GM19455 (cell line): ENCODE measurements at regions not wholly inside any gene's neighbourhood (a gene's known extent, or its start where the extent isn't known, plus 50 kb on each side); places are given as distances from the start of the nearest gene placed in this dataset.
A peak's percentile ranks its signal among the peaks of the same experiment; 100 is the strongest.
"Not testable (repeated sequence)": the region's sequence is repeated elsewhere in the genome, so short reads cannot be mapped to it uniquely, and the experiment has no call there.

Experiments used
- ATAC-seq: cut with Tn5 transposase; IDR thresholded peaks from one replicate; pipeline ENCODE4 v1.9.1; 2021; ENCODE audit not compliant: unreplicated experiment

DNA sequence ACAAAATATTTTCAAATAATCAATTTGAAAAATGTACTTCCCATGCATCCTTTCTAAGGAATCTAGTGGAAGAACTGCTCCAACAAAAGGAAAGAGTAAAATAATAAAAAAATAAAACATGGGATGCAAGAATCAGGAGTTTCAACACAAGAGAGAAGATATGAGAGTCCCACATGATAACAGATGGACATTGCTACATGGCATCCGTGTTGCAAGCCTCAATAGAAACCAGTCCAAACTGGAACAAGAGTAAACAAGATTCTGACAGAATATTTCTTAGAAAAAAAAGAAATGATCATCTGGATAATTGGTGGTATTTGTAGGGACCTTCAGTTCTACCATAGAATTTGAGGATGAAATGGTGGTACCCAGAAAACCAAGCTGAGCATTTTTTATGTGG lies 186.8 kb downstream of the FRK start:
- ATAC-seq: no peak

DNA sequence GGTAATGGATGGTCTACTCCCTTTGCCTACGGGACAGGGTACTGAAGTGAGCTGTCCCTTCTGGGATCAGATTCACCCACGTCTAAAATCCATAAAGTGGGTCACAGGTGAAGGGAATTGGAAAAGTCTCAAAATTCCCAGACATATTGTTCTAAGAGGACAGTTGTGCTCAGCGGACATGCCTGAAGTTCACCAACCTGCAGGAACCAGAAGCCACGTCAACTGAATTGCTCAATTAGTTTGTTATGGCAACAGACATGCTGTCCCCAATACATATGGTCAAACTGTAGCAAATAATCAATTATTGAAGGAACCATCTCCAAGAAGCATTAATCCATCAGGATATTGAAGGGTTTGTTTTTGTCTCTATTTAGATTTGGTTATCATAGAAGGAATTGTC lies 190.2 kb downstream of the FRK start:
- no peak for ATAC-seq

- ATAC-seq: no peak
These were observed 194.8 kb downstream of the FRK start for GRCh38 chr6:115865914-115866313.

DNA sequence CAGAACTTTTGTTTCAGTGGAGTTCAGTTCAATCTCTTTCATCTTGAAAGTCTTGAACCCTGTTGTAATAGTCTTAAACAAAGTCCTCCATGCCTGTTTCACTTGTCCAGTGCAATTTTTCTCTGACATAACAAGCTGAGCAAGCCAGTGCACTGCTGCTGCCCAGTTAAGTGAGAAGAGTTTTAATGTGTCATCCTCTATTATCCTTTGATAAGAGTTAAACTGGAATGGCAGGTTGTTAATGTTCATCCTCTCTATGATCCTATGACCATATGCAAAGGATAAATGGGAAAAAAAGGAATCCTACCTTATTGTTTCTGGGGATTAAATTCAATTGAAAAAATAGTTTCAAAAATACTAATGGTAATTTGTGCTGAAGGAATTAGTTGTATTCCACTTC lies 197.5 kb downstream of the FRK start:
- no peak for ATAC-seq

- ATAC-seq: not testable (repeated sequence)
These were observed 199.0 kb downstream of the FRK start for GRCh38 chr6:115861658-115862057.

GRCh38 chr6:115859577-115859976 lies 201.1 kb downstream of the FRK start:
- not testable (repeated sequence) for ATAC-seq

DNA sequence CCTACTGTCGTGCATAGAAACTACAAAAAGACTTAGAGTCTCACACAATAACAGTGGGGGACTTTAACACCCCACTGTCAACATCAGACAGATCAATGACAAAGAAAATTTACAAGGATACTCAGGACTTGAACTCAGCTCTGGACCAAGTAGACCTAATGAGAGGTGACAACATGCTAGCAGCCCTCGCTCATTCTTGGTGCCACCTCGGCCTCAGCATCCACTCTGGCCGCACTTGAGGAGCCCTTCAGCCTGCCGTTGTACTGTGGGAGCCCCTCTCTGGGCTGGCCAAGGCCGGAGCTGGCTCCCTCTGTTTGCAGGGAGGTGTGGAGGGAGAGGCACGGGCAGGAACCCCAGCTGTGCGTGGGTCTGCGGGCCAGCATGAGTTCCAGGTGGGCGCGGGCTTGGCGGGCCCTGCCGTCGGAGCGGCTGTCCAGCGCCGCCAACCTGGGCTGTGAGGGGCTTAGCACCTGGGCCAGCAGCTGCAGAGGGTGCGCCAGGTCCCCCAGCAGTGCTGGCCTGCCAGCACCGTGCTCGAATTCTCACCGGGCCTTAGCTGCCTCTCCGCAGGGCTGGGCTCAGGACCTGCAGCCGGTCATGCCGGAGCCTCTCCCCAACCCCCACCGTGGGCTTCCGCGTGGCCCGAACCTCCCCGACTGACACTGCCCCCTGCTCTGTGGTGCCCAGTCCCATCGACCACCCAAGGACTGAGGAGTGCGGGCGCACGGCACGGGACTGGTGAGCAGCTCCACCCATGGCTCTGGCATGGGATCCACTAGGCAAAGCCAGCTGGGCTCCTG lies 205.6 kb downstream of the FRK start:
- no peak for ATAC-seq

- ATAC-seq: no peak
These were observed 213.0 kb downstream of the FRK start for GRCh38 chr6:115847671-115848070.

DNA sequence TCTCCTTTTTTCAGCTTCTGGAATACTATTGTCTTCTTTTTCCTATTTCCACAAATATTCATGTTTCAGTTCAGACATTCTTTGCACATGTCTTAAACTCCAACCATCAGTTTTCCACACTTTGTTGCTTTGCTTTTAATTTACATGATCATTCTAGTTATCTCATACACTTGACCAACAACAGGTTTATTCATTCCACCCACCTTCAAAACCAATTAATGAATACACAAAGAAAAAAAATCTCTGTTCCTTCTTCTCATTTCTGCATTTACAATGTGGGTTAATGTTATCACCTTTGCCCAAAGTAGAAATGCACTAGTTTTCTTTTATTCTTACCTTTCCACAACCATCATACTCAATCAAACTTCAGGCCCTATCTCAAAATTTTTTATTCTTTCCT lies 216.7 kb downstream of the FRK start:
- no peak for ATAC-seq

DNA sequence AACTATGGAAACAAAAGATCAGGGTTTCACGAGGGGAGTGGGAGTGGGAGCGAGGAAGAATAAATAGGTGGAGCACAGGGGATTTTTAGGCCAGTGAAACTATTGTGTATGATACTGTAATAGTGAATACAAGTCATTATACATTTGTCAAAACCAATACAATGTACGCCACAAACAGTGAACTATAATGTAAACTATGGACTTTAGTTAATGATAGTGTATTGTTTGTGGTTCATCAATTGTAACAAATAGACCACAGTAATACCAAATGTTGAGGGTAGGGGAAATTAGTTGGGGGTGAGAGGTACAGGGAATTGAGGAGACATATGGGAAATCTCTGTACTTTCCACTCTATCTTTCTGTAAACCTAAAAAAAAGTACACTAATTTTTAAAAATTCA lies 218.4 kb downstream of the FRK start:
- ATAC-seq: no peak

- ATAC-seq: no peak
These were observed 221.0 kb downstream of the FRK start for GRCh38 chr6:115839583-115840181.

GRCh38 chr6:115838763-115839401 lies 221.8 kb downstream of the FRK start:
- peak; percentile 97 for ATAC-seq

GRCh38 chr6:115838216-115838615 lies 222.5 kb downstream of the FRK start:
- no peak for ATAC-seq

- ATAC-seq: not testable (repeated sequence)
These were observed 224.3 kb downstream of the FRK start for GRCh38 chr6:115836374-115836773.

DNA sequence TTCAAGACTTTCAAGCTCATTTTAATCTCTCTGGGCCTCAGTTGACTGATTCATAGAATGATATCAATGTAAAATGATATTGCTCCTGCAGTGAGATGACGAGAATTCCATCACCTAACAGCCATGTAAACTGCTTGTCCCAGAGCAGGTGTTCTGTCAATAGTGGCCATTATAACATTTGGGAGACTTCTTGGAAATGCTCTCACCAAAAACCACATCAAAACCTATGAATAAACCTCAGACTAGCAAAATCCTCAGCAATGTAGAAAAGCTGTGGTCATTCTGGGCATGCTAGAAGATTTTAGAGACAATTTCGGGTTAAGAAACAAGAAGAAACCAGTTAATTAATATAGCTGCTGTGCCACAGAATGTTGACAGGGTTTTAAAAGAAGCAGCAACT lies 225.4 kb downstream of the FRK start:
- no peak for ATAC-seq

- ATAC-seq: not testable (repeated sequence)
These were observed 226.1 kb downstream of the FRK start for GRCh38 chr6:115834542-115834941.

DNA sequence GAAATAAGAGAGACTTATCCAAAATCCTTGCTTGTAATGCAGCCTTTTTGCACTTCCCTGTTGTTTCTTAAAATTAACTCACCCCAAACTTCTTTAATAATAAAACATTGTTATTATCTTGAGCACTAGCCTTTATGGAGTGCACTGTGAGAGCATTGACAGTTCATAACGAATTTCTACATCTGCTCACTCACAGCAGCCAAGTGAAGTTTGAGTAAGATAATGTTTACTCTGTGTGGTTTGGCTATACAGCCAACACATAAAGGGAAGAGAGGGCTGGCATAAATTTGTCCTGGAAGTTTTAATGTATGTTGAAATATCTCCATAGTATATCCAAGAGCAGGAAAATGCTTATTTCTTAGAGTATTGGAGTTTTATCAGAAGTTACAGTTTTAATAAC lies 227.9 kb downstream of the FRK start:
- no peak for ATAC-seq

DNA sequence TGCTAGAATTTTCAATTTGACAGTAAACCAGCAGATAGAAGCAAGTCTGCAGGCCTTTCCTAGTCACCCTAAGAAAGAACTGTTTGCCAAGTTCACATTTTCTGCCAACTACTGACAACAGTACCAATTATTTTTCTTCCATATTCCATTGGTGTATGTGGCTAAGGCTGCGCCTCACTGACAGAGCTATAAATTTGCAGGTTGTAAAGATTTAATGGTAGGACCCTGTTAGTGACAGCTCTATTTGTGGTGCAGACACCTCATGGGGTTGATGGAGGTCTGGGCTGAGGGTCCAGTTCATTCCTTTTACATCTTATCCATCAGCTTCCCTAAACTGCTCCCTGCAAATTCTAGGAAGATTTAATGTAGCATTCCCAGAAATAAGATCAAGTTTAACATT lies 228.5 kb downstream of the FRK start:
- ATAC-seq: no peak

DNA sequence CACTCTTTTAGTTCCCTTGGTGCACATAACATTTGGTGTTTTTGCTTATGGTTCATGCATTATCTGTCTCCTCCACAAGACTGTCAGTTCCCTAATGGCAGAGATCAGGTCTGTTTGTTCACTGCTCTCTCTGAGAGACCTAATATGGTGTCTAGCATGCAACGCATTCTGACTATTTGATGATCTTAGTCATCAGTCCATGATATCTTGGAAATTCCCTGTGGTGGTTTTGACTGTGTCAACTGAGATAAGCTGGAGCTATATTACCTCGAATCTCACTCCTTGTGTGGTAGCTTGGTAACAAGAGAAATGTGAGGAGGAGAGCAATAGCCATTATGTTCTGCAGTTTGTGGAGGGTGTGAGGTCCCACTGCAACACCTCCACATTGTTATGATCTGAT lies 229.8 kb downstream of the FRK start:
- no peak for ATAC-seq

GRCh38 chr6:115821798-115822197 lies 238.9 kb downstream of the FRK start:
- no peak for ATAC-seq

DNA sequence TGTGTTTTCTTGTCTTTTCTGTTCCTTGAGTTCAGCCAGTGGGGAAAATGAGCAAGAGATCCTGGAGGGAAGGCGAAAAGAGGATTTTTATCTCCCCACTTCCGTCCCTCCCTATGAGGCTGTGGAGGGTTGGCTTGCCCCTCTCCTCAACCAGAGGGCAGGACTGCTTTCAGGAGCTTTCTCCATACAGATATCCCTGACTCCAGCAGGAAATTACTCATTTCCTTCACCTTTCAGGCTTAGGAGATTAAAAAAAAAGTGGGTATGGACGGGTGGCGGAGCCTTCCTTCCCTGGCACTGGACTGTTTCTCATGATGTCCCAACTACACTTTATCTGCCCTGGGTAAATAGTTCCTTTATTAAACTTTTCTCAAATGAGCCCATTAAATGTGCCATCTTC lies 241.2 kb downstream of the FRK start:
- ATAC-seq: no peak

DNA sequence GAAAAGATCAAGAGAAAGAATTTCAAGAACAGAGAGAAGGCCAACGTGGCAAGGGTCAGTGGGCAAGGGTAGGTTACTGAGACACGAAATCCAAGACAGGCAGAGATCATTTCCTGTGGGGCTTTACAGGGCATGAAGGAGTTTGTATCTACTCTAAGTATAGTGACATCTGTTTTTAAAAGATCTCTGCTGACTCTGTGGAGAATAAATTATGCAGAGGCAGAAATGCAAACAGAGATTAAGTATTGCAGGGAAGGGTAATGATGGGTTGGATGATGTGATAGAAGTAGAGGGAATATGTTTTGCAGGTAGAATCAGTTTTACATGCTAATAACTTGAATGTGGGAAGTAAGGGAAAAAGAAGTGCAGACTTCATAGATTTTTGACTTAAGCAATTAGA lies 243.5 kb downstream of the FRK start:
- ATAC-seq: no peak
